ENCODE measurements at regions not wholly inside any gene's neighbourhood (a gene's known extent, or its start where the extent isn't known, plus 50 kb on each side); places are given as distances from the start of the nearest gene placed in this dataset.

DNA sequence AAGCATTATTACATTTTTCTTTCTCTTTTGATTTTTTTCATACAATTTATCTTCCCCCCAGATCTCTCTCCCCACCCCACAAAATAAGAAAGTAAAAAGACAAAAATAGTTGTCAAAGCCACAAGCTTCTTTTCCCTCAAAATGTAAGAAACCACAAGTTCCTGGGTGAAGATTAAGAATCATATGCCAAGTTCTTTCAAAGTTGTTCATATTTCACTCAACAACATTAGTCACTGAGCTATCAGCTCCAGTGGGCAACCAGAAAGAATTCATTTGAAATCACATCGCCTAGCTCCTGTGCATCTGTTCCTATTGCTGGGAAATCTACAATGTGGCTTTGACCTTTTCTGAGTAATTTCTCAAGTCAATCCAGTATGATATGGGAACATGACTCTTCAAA lies 681.6 kb upstream of the ARPP21 start:
- no peak for DNase-seq (ENCODE audit: low read depth)

DNA sequence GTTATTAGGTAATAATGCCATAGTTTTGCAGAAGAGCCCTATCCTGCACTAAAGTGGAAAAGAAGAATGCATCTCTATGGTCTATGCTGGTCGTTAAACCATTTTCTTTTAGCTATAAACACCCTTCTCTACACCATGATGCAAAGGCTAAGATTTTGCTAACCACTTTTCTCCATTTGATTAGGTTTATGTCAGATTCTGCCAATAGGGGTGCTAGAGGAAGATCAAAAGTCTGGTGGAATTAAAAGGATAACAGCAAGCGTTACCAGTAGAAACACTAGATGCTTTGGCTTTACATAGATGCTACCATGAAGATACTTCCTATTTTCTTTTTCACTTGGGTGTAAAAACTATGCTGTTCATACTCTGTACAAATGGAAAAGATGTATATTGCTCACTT lies 669.8 kb upstream of the ARPP21 start:
- no peak for DNase-seq (ENCODE audit: low read depth)

DNA sequence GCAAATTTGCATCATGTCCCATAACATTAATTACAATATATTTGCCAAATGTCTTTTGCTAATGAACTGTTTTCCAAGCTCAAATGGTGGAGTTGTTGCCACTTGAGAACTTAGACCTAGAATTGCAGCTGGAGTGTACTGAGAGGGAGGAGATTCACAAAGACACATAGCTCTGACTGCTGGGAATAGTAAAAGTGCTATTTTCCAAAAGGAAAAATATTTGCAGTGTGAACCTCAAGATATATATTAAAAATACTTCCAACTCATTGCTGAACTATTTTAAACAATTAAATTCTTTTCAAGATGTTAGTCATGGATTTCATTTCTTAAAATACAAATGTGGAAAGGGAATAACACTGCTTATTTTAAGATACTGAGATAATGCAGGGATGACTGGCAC lies 666.8 kb upstream of the ARPP21 start:
- DNase-seq (ENCODE audit: low read depth), result no peak

DNA sequence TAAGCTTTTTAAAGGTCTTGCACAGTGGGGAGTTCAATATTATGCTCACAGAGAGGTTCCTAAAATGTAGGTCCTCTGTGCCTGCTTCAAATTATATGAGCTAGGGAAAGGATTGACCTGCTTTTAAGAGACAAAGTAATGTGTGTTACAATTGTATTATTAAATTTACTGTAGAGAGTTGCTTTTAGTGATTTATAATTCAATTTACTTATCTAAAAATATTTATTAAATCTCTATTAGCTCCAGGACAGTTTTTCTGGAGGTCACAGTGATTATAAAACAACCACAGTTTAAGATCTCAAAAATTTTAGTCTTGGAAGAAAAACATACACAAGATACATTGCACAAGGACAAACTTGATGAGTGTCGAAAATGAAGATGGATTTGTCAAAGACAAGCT lies 665.7 kb upstream of the ARPP21 start:
- no peak for DNase-seq (ENCODE audit: low read depth)

DNA sequence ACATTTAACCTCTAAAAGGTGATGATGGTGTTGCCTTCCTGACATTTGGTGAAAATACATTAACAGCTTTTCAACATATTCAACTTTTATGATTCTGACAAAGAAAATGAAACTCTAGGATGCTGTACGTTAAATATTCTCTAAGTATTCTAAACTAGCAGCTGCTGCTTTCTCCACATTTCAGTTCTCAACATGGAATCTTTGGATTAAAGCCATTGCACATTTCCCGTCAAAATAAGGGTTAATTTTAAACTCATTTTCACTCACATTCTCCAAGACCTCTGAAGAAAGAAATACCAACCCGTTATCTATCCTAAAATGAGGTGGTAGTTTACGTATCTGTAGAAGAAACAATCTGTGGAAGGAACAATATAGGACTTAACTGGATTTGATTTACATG lies 655.7 kb upstream of the ARPP21 start:
- DNase-seq (ENCODE audit: low read depth), result no peak

DNA sequence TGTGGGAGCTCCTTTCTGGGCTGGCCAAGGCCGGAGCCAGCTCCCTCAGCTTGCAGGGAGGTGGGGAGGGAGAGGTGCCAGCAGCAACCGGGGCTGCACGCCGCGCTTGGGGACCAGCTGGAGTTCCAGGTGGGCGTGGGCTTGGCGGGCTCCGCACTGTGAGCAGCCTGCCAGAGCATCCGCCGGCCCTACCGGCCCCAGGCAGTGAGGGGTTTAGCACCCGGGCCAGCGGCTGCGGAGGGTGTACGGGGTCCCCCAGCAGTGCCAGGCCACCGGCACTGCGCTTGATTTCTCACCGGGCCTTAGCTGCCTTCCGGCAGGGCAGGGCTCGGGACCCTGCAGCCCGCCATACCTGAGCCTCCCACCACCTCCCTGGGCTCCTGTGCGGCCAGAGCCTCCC lies 651.0 kb upstream of the ARPP21 start:
- no peak for DNase-seq (ENCODE audit: low read depth)

DNA sequence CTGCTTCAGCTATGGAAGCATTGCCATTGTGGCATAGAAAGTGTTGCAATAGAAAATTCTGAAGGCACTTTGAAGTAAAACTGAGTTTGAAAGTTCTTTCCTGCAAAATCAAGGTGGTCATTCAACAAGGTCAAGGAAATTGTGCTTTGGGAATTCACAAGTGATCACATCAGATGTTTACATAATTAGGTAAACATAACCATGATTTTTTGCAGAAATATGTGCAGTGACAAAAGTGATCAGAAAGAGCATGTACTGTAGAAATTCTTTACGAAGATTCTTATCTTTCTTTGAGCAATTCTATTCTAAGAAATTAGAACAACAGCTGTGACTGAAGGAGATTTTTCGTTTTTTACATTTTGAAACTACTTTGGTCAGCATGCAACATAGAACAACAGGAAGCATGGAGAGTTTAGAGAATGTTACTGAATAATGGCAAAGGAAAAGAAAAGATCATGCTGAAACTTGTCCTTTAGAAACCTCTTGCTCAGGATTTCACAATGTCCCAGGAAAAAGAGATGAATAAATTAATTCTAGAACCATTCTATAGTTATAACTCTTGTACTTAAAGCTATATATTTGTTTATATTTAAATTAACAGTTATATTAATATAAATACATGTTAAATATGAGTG lies 643.4 kb upstream of the ARPP21 start:
- DNase-seq (ENCODE audit: low read depth), result no peak

DNA sequence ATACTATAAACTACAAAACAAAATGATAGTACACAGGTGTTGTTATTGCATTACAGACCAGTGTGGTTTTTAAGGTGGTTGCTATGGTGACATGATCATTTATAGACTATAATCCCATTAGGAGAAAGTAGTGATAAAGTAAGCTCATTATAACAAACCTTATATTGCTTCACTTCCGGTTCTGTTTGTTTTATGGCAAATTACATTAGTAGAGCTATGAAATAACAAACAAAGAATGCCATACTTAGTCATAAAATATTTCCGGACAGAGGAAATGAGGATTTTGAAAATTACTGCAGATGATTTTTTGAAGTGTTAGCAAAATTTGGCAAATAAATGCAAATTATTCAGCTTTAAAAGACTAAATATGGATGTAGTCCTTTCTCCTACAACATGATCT lies 640.4 kb upstream of the ARPP21 start:
- DNase-seq (ENCODE audit: low read depth), result no peak

DNA sequence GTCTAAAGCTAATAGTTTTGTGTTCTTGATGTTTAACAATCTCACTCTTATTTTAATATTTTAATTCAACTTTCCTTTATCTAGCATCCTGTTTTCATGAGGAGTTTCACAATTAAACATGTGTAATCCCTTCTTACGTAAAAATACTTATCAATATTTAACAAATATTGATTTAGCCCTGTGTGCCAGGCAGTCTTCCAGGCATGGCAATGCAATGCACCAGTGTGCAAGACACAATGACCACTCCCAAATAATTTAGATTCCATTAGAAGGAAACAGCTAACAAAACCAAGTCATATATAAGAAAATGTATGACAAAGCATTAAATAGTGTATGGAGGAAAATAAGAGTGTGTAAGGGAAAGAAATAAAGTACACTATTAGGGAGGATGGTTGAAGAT lies 627.1 kb upstream of the ARPP21 start:
- no peak for DNase-seq (ENCODE audit: low read depth)

DNA sequence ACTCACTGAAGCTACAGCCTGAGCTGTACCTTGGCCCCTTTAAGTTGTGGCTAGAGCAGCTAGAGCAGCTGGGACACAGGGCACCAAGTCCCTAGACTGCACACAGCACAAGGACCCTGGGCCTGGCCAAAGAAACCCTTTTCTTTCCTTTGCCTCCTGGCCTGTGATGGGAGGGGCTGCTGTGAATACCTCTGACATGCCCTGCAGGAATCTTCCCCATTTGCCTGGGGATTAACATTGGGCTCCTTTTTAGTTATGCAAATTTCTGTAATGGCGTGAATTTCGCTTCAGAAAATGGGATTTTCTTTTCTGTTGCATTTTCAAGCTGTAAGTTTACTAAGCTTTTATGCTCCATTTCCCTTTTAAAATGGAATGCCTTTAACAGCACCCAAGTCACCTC lies 611.2 kb upstream of the ARPP21 start:
- DNase-seq (ENCODE audit: low read depth), result no peak

DNA sequence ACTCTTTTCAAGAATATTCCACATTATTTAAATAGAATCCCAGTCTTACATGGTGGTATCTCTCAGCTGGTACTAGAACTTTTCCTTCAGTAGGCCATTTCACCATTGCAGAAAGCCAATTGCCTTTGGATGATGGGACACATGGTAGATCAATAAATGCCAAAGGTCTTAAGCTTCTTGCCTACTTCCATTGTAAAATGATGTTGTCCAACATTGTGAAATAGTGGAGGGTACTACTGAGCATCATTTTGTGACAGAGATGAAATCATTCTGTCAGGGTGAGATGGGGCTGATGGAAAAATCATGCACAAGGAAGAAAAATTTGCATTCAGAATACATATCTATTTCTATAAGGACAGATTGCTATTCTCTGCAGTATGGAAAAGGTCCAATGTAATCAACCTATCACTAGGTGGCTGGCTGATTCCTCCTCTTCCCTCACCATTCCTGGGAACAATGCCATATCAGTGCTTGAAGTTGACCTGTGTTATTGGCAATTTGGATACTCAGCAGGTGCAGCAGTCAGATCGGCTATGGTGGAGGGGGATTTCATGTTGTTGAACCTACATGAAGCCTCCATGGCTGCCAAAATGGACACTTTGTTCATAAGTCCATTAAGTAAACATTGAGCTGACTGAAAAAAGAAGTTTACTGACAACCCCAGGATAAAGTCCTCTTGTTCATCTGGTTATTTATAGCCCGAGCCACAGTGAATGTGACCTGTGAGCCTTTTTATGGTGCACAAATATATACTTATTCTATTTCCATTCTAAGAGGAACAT lies 596.9 kb upstream of the ARPP21 start:
- no peak for DNase-seq (ENCODE audit: low read depth)

DNA sequence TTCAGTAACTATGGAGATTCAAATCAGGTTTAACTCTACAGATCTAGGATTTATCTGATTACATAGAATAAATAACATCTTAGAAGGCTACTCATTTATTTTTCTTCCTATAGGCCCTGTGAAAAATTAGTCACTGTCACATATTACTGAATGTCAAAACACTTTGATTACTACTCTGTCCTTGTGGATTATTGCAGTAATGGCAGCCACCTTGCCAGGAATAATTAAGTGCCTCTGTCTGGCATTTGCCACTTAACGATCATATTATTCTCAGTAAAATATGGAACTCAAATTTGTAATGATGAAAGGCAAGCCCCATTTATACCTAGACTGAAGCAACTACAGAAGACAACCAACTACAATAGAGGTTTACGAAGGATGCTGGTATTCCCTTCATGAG lies 596.3 kb upstream of the ARPP21 start:
- DNase-seq (ENCODE audit: low read depth), result no peak

DNA sequence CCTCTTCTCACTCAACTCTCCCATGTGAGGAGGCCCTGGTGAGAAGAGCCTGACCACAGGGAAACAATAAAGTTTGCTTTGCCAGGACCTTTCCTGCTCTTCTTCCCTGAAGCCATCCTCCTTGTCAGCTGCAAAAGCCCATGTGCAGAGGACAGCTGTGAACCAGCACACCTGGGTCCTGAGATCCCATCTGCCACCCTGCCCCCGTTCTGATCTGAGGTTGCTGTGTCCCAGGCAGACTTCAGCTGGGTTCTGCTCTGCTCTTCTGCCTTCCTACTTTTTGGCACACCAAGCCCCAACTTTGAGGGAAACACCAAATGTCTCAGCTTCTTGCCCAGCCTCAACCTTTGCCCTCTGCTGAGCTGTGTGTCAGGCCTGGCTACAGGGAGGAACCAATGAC lies 595.1 kb upstream of the ARPP21 start:
- no peak for DNase-seq (ENCODE audit: low read depth)

DNA sequence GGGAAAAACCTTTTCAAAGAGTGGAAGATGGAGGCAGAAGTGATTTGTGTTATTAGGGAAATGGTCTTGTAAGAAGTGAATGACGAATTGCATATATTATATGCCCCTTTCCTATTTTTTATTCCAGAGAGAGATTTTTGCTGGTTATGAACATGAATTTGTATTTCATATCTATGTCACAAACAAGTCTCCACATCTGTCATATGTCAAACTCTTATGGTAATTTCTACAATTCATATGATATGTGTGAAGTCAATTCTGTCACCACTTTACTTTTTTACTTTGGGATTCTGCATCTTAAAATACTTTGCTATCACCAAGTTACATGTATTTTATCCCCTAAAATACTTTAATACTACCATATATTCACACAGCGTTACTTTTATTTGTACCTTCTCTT lies 594.2 kb upstream of the ARPP21 start:
- DNase-seq (ENCODE audit: low read depth), result no peak

DNA sequence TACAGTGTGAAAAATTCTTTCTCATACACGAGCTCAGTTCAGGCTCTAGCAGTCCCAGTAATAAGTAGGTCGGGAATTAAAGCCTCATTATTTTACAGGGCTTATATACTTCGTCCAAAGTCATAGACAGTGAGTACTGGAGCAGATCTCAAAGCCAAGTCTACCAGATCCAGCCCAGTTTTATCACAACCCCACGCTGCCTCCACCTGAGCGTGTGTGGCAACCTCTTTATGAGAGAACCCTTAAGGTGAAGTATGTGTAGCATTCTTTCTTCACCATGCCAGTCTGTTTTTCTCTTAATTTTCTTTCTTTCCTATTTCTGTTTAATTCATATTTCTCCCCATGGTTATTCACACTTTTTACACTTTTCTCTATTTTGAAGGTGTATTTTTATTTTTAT lies 574.6 kb upstream of the ARPP21 start:
- DNase-seq (ENCODE audit: low read depth), result no peak

DNA sequence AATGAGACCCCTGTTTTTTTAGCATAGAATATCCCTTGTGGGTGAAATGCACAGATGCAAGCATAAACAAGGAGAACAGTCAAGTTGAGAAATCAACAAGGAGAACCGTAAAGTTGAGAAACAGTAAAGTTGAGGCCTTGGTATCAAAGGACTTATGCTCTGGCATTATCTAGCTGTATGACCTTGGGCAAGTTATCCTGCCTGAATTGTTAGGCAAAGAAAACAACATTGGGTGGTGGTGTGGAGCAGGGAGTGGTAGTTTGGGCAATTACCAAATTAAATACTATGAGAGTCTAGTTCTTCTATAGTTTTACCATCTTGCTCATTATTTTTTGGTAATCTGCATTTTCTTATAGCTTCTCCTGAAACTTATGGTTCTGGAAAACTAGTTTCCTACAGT lies 573.4 kb upstream of the ARPP21 start:
- DNase-seq (ENCODE audit: low read depth), result no peak

DNA sequence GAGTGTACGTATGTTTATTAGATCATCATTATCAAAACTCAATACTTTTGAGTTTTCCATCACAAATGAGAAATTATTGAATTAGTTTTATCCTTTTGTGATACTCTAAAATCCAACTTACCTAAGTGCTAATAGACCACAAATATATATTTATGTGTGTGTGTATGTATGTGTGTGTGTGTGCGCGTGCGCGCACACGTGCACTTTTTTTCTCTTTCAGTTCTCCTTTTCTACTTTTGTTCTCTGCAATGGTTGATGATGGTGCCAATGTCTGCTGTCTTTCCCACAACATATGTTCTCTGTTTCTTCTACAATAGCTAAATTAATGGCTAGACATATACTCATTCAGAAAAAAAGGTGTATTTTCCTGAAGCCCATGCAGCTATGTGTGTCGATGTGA lies 571.6 kb upstream of the ARPP21 start:
- DNase-seq (ENCODE audit: low read depth), result no peak

DNA sequence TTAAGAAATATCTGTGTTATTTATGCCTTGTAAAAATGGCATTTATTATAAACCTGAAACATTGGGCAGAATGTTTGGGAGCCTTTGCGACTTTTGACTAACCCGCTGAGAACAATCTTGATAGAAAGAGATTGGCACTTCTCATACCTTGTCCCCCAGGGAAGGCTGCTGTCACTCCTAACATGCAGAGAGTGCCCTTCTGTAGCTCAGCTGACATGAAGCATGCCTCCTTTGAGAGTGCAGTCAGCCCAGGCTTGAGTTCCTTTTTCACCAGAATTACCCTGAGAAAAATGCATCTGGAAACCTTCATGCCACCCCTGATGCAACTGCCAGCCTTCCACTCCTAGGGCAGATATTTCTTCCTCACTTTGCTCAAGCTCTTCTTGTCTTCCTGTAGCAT lies 569.2 kb upstream of the ARPP21 start:
- no peak for DNase-seq (ENCODE audit: low read depth)

DNA sequence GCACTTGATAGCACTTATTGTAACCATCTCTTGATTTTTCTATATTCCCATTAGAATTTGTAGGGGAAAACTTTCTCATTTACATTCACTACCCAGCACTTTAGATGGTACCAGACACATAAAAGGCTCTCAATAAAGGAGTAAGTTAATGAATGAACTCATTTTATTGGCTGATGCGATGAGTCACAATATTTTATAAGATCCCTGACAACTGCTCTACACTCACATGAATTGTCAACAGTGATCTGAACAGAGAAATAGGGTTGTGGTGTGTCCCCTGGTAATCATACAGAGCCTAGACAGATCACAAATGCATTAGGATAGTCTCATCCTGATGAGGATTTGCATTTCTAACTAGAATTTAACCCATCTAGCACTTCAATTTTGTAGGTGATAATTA lies 567.6 kb upstream of the ARPP21 start:
- no peak for DNase-seq (ENCODE audit: low read depth)

DNA sequence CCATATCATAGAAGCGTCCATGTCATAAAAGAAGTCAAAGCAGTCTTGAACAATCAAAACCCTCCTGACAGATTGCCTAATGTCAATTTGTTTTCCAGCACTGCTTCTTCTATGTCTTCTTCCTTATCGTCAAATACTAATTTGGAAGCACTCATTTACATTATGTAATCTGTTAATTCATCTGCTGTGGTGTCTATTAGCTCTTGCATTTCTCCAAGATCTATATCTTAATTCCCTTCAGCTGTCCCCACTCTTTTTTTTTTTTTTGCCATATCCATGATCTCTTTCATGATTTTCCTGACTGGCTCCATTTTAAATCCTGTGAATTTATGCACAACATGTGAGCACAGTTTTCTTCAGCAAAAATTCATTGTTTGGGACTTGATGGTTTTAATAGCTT lies 560.5 kb upstream of the ARPP21 start:
- no peak for DNase-seq (ENCODE audit: low read depth)

DNA sequence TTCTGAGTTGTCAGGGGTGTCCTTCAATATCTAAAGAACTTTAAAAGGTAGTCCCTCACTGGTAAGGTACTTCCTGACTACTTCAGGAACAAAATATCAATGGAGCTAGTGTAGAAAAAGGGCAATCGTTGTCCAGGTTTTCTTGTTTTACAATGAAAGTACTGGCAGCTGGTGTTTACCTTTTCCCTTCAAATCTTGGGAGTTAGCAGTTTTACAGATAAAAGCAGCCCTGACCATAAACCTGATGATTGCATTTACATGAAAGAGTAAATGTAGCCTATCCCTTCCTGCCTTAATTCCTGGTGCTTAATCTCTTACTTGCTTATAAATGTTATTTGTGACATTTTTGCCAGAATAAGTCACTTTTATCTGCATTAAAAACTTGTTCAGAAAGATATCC lies 559.9 kb upstream of the ARPP21 start:
- no peak for DNase-seq (ENCODE audit: low read depth)

DNA sequence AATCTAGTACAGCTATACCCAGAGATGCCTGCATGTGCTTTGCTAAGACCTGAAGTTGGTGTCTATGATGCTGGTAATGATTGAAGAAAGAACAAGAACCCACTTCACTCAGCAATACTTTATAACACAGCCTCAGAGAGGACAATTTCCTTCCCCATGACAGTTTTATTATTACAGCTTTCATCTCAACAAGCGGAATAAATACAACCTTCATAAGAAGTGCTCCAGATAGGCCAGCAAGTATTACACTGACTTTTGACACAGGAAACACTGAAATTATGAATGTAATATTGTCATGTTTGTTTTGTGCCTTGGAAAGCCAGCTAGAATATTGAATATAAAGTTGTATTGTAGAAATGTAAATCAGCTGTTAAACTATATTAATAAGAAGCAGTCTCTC lies 557.4 kb upstream of the ARPP21 start:
- no peak for DNase-seq (ENCODE audit: low read depth)

DNA sequence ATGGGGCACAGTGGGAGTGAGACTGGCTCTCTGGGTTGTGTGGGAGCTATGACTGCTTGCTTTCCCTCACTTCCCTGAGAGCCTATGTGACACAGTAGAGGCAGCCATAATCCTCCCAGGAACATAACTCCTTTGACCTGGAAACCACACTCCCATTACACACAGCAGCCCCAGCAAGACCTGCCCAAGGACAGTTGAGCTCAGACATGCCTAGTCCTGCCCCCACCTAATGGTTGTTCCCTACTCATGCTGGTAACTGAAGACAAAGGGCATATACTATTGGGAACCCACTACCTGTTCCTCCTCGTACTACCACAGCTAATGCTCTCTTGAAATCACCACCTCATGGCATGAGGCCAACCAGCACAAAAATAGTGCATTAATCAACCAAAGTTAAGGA lies 550.4 kb upstream of the ARPP21 start:
- no peak for DNase-seq (ENCODE audit: low read depth)

DNA sequence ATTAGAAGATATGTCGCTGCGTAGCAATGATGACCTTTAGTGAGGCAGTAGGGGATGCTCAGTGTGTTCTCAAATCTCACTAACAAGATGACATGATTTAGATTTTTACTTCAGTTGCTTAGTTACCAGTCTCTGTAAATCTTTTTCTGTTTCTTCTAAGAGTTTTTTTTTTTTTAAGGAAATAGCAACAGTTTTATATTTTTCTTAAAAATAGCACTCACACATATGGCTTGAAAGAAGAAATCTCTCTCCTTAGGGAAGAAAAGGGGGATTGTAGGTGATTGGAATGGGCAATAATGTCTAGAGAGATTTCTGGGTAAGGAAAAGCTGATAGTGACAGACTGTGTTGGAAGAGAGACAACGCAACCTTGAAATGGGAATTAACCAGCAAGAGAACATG lies 524.6 kb upstream of the ARPP21 start:
- DNase-seq (ENCODE audit: low read depth), result no peak

Data from T follicular helper cell (primary cell).